Kidney glomerular epithelial cell (primary cell): ENCODE measurements at regions not wholly inside any gene's neighbourhood (a gene's known extent, or its start where the extent isn't known, plus 50 kb on each side); places are given as distances from the start of the nearest gene placed in this dataset.

Experiments used
- DNase-seq: peaks from one replicate; lab custom pipeline; 2025; lab: John Stamatoyannopoulos, UW

DNA sequence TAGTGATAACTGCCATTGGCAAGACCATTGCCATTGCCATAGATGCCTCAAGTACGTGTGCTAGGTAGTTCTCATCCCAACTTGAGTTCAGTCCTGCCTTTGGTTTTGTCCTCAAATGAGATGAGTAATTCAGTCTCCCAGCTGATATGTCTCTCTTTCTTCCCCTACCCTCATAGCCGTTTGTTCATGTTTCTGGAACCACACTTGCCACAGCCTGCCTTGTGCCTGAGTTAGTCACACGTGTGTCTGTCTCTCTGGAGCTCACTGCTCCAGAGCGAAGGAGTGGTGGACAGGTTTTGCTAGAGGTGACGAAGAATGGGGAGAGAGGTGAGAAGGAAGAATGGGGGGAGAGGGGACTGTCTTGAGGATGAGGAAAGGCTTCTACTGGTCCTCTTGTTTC is 88.0 kb upstream of the IGF1R start:
- no peak for DNase-seq

DNA sequence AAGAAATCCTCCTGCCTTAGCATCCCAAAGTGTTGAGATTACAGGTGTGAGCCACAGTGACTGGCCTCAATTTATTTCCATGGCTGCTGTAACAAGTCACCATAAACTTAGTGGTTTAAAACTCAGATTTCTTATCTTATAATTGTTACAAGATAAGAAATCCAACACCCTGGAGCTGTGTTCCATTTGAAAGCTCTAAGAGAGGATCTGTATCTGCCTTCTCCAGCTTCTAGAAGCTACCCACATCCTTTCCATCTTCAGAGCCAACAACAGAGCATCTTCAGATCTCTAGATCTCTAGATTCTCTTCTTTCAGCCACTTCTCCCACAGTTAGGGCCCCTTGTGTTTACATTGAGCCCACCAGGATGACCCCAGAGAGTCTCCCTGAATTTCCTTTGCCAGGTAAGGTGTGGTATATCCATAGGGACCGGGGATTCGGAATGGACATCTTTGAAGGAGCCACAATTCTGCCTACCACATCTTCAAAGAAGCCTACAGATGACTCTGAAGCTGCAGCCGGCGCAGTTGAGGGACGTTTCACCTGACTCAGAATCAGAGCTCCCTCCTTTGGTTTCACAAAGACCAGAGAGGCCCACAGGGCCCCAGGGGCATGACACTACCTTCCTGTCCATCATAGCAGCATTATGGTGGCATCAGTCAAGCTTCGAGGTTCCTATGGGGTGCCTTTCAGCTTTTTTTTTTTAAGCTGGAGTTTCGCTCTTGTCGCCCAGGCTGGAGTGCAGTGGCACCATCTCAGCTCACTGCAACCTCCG is 87.0 kb upstream of the IGF1R start:
- no peak for DNase-seq

DNA sequence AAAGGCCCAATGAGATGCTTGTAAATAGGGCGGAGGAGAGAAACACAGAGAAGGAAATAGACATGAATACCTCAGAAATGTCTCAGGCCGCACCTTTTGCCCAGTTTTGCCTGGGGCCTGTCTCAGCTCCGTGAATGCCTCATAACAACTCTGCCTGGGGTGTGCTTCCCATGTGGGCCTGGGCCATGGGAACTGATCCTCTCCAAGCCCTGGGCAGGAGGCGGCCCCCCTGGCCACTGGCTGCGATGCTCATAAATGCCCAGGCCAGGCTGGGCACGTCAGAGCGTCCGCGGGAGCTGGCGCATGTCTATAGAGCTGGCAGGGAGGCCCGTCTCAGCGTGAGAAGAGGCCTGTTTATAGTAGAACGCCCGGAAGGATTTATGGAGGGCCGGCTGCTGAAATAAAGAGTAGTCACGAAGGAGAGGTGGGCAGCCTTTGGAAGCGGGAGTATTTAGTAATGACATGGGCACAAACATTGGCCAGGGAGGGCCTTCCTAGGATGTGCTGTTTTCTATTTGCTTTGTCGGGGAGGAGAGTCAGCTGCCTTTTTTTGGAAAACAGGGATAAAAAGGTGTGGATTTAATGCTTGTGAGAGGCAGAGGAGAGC is 85.9 kb upstream of the IGF1R start:
- DNase-seq: no peak

DNA sequence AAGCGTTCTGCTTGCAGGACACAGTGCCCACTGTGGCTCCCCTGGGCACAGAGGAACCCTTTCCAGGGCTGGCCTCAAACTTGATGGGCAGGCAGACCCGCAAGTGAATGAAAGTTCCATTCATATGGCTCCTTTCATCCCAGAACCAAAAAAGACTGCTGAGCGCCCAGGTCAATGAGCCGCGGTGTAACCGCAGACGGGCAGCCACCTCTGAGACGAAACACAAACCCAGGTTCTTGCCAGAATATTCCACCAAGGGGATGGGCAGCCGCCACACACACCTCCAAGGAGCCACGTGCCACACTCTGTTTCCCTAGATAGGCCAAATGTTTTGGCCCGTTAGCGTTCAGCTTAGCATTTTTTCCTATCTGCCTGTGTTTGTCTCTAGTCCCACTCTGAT is 82.8 kb upstream of the IGF1R start:
- DNase-seq: no peak

DNA sequence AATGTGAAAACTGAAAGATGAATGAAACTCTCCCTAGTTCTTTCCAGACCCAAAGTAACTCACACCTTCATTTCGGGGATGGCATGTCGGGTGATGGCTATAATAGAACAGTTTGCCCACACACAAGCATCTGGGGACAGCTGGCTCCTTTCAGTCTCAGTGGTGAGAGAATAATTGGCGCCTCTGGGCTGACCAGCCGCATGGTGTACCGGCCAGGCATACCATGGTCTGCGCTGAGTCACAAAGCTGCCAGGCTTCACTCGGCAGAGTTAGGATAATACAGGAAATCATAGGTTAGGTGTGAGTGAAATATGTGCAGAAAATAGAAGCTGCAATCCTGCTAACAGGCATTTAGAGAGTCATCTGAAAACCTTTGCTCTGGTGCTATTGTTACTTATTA is 80.4 kb upstream of the IGF1R start:
- no peak for DNase-seq

DNA sequence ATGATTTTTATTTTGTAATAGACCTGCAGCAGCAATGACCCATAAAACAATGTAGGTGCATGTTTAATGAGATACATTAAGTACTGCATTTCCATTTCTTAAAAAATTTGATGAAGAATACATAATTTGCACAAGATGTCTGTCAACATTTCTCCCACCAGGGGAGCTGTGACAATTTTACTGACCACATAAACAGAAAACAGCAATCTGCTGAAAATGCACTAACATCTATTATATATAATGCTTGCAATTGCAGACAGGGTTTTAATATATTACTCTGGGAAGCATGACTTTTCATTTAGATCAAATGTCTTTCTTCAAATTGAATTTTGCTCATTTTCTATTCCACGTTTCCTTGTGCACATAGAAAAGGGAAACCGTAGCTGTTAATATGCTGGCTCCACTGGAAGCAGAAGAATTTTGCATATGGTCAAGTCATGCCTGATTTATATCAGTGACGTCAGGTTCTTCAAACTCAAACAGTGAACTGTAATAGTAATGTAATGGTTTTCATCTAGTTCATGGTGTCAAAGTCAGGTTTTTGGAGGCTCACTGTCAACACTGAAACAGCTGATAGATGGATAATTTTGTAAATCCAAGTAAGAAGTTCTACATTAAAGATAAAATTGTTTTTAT is 79.8 kb upstream of the IGF1R start:
- DNase-seq: no peak

DNA sequence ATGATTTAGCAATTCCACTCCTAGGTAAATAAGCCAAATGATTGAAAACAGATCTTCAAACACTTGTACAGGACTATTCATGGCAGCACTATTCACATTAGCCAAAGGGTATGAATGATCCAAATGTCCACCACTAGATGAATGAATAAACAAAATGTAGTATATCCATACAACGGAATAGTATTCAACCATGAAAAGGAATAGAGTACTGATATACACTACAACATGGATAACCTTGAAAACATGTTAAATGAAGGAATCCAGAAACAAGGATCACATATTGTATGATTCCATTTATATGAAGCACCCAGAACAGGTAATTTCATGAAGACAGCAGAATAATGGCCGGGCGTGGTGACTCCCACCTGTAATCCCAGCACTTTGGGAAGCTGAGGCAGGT is 78.2 kb upstream of the IGF1R start:
- no peak for DNase-seq

DNA sequence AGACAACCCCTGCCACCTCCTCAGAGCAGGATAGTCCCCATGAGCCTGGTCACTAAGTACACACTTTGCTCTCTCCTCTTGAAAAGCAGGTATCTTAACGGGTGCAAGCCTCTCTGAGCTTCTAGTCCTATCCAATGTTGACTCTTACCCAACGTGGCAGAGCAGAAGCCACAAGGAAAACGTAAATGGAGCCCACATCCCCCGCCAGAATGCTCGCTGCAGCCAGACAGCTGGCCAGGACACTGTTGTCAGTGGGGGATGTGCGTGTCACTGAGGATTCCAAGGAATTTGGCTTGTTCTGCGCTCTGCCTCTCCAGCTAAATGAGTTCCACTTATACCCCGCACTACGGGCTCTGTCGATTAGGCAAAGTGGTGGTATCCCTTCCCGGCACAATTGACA is 67.8 kb upstream of the IGF1R start:
- DNase-seq: no peak

DNA sequence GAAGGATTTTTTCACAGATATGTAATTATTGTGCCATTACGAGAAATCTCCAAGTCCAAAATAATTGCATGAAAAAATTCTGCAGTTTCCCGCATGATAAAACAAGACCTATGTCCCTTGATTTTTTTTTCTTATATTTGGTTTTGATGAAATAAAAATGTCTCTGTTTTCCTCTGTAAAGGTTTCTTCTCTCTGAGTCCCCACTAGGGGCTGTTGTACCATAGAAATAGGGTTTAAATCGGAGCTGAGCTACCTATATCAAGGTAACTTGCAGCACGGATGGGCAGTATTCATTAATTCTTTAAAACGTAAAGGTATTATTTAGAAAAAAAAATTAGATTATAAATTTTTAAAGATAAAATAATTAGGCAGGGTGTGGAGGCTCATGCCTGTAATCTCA is 66.6 kb upstream of the IGF1R start:
- no peak for DNase-seq

DNA sequence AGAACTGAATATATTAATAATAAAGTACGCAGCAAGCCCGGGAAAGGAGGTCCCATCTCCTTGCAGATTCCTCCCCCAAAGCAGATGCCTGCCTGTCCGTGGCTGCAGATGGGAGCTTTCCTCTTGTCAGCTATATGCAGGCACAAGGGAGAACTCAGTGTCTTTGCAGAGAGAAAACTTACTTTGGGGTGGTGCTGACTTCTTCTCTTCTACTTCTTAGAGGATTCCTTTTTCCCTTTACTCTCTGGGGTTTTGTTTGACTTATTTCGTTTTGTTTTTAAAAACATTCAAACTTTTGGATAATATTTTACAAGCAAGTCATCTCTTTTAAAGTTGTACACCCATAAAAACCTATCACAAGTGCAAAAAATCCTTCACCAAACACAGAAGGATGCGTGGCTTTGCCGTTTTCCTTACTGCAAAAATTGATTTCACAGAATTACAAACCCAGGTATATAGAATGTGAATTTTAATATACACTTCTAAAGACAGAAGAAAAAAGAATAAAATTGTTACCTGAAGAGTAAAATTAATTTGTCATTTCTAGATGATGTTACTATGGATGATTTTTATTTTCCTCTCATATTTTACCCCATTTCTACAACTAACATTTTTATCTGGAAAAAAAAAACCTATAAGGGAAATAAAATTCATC is 65.3 kb upstream of the IGF1R start:
- no peak for DNase-seq

DNA sequence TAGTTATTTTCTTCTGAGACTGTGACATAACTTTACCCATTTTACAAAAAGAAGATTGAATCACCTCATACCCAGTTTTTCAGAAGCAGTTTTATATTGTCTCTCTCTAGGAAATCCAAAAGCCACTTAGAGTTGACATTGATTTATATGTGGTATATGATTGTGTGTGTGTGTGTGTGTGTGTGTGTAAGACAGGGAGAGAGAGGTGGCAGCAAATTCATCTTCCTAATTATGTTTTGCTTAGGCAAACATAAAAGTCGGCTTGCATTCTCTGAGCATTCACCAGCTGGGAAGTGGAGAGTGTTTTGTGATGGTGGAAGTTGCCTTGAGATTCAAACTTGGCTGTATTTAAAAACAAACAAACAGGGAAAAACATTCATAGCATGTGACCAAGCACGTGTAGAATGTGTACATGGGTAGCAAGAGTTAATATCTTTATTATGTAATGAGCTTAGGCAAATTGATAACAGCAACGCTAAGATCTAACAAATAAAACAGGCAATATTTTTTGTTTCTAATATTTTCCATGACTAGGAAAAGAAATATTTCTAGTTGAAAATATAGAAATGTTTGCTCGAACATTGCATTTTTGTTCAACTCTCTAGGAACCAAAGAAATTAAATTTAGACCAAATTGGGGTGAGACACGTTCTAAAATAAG is 64.4 kb upstream of the IGF1R start:
- no peak for DNase-seq

DNA sequence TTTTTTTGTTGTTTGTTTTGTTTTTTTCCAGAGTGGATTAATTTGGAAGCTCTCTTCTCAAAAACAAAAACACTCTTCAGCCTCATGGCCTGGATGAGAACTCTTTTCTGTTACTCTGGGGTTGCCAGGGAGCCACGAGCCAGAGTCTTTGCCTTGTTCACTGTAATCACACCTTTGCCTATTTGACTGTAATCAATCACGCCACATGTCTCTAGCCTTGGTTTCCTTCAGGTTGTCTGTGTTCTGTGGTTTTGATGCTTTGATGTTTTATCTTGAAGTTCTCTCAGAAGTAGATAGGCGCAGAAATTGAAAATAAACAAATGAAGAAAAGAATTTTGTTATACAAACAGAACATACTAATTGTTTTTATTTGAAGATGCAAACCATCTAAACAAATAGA is 62.3 kb upstream of the IGF1R start:
- no peak for DNase-seq

DNA sequence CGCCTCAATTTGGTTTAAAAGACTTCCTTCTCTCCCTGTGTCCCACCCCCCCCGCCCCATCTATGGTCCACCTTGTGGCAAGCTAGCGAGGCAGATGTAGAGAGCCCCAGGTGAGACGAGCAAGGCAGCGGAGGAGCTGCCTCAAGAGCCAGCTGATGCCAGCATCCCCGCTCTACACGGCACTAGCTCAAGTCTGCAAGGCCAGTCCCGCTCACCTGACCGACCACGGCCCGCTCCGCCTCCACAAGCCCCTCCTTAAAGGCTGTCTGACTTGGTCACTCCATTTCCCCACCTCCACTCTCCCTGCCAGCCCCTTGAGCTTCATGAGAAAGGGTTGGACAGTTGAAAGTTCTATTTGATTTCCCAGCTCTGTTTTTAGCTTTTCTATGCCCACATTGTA is 56.2 kb upstream of the IGF1R start:
- no peak for DNase-seq

DNA sequence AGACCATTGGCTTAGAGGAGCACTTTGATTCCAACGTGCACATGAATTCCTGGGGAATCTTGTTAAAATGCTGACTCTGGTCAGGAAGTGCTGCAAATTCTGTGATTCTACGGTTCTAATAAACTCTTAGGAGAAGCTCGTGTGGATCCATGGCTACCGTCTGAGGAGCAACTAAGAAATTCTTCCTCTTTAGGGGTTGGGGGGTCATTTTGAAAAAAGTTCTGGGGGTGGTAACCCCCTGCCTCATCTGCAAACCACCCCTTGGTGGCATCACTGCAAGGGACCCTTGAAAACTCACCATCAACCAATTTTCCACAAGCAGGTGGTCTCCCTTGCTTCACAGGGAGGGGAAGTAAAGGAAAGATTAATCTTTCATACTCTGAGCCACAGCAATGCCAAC is 52.2 kb upstream of the IGF1R start:
- no peak for DNase-seq

DNA sequence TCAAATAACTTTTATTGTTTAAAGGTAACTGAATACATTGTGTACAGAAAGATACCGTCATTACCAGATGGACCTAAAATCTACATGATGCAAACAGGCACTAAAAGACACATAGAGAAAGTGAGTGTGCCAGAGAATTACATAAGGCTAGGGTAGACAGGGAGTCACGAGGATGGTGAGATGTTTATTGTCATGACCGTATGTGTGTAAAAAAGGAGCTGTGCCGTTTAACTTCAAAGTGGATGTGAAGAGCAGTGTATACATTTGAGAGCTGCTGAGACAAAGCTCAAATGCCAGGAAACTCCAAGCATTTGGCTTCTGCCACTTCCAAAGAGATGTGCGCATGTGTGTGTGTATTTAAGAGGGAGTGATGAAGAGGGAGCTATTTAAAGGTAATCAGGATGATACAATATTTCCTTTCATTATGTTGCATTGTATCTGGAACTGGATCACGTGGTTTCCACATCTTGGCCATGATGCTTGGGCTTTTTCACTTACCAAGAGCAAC is 51.4 kb upstream of the IGF1R start:
- DNase-seq: no peak

DNA sequence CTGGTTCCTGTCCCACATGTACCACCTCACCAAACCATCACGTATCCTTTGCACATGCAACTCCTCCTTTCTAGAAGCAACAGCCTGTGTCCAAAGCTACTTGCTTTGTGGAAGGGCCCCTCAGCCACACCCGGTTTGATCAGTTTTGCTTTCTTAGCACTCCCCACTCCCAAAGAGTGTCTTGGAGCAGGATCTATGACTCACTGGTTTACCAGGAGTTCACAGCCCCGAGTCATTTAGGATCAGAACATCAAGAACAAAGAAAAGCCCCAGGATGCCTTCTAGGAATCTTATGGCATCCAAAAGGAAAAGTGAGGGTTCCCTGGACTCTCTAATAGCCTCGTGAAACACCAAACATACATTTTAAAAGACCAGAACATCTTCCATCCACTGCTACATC is 50.7 kb upstream of the IGF1R start:
- DNase-seq: no peak
